ENCODE measurements at regions not wholly inside any gene's neighbourhood (a gene's known extent, or its start where the extent isn't known, plus 50 kb on each side); places are given as distances from the start of the nearest gene placed in this dataset.

DNA sequence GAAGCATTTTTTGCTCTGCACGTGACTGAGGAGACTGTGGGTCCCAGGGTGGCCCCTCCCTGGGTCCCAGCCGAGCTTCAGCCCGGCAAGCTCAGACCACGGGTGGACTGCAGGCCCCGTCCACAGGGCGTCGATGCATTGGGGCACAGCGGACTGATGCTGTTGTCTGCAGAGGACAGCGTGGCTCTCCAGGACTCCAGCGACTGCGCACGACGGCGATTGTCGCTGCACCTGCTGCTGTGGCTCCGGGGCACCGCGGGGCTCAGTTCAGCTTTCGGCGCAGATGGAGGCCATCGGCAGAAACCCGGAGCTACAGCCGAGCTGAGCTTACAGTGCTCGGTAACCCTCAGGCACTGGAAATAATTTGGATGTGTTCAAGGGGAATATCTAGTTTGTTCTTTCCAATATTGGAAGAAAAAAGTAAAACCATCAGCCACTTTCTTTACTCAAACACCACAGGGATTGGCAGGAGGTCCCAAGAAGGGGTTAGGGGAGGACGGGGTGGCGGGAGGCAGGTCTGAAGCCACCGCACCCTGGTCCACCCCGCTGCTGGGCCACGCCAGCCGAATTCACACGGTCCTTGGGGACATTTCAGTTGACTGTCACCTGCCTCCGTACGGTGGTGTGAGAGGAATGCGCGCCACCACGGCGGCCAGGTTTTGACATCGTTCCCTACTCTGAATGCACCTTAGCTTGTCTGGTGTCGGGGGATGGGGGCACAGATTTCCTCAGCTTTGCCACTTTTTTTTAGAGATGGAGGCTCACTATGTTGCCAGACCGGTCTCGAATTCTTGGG, 88.7 kb upstream of the RPH3AL start:
- H3K27me3 ChIP-seq (ENCODE audit: control insufficient read depth, insufficient read depth, low read length) = no peaks in the 10 kb centered on the region
- TF ChIP-seq POLR2AphosphoS5 (IDR thresholded peaks at IDR 0.05; ENCODE audit: low read depth, low read length) (no peak), TCF7L2 (IDR thresholded peaks at IDR 0.05; ENCODE audit: low read depth, low read length) (no peak), SIN3A (IDR thresholded peaks at IDR 0.05; ENCODE audit: borderline replicate concordance, insufficient read depth, low read depth, low read length) (no peak)
- TF ChIP-seq, protein P1, sequence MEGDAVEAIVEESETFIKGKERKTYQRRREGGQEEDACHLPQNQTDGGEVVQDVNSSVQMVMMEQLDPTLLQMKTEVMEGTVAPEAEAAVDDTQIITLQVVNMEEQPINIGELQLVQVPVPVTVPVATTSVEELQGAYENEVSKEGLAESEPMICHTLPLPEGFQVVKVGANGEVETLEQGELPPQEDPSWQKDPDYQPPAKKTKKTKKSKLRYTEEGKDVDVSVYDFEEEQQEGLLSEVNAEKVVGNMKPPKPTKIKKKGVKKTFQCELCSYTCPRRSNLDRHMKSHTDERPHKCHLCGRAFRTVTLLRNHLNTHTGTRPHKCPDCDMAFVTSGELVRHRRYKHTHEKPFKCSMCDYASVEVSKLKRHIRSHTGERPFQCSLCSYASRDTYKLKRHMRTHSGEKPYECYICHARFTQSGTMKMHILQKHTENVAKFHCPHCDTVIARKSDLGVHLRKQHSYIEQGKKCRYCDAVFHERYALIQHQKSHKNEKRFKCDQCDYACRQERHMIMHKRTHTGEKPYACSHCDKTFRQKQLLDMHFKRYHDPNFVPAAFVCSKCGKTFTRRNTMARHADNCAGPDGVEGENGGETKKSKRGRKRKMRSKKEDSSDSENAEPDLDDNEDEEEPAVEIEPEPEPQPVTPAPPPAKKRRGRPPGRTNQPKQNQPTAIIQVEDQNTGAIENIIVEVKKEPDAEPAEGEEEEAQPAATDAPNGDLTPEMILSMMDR (IDR thresholded peaks at IDR 0.05) = no peak
- TF ChIP-seq, protein P2, sequence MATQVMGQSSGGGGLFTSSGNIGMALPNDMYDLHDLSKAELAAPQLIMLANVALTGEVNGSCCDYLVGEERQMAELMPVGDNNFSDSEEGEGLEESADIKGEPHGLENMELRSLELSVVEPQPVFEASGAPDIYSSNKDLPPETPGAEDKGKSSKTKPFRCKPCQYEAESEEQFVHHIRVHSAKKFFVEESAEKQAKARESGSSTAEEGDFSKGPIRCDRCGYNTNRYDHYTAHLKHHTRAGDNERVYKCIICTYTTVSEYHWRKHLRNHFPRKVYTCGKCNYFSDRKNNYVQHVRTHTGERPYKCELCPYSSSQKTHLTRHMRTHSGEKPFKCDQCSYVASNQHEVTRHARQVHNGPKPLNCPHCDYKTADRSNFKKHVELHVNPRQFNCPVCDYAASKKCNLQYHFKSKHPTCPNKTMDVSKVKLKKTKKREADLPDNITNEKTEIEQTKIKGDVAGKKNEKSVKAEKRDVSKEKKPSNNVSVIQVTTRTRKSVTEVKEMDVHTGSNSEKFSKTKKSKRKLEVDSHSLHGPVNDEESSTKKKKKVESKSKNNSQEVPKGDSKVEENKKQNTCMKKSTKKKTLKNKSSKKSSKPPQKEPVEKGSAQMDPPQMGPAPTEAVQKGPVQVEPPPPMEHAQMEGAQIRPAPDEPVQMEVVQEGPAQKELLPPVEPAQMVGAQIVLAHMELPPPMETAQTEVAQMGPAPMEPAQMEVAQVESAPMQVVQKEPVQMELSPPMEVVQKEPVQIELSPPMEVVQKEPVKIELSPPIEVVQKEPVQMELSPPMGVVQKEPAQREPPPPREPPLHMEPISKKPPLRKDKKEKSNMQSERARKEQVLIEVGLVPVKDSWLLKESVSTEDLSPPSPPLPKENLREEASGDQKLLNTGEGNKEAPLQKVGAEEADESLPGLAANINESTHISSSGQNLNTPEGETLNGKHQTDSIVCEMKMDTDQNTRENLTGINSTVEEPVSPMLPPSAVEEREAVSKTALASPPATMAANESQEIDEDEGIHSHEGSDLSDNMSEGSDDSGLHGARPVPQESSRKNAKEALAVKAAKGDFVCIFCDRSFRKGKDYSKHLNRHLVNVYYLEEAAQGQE (IDR thresholded peaks at IDR 0.05; ENCODE audit: insufficient read depth in 1 of 2, low read depth in 2 of 2, low read length in 1 of 2) = no peak
- in situ Hi-C loops (cut with HindIII; ENCODE audit: low pct_unique_long_range_greater_than_20kb, low sequenced_read_pairs) = no loop called here
- no peaks in the 10 kb centered on the region for H3K9me3 ChIP-seq (ENCODE audit: control insufficient read depth, insufficient read depth, low read depth, low read length)
- no peak overlapping the region for H3K4me3 ChIP-seq (ENCODE audit: low read depth in 2 of 2, low read length in 2 of 2)
- intact Hi-C loops (cut with micrococcal nuclease; ENCODE audit: unreplicated experiment) = no loop called here
- no peak for DNase-seq (ENCODE audit: low read depth, low spot score)
- POLR2A ChIA-PET = no interaction called here
- no peaks in the 10 kb centered on the region for H3K4me1 ChIP-seq (ENCODE audit: control insufficient read depth, insufficient read depth, low read length)
- ATAC-seq = no peak
- H3K27ac ChIP-seq (ENCODE audit: low read length) = no peak overlapping the region
- no TSS peak for BruUV-seq (replicated peaks)
- H3K36me3 ChIP-seq (ENCODE audit: control insufficient read depth, insufficient read depth, low read length) = no peaks in the 10 kb centered on the region
- CTCF ChIA-PET = no interaction called here

DNA sequence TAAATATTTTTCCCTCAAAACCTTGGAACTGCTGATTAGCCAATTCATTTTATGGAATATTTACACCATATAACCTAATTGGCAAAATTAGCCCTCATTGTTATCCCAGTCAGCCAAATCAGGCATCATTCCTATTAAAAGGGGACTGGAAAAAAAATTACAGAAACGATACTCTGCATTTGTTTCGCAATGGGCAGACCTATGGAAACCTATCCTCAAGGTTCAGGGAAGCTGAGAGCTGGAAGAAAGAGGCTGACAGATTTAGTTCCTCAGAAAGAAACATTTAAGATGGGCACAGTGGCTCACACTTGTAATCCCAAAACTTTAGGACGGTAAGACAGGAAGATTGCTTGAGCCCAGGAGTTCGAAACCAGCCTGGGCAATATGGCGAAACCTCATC, 85.6 kb upstream of the RPH3AL start:
- intact Hi-C loops (cut with micrococcal nuclease; ENCODE audit: unreplicated experiment) = no loop called here
- H3K9me3 ChIP-seq (ENCODE audit: control insufficient read depth, insufficient read depth, low read depth, low read length) = peaks cover 3% of the 10 kb centered on the region; the same call in 1 of the 2 replicates
- no peak for ATAC-seq
- H3K36me3 ChIP-seq (ENCODE audit: control insufficient read depth, insufficient read depth, low read length) = no peaks in the 10 kb centered on the region
- H3K4me1 ChIP-seq (ENCODE audit: control insufficient read depth, insufficient read depth, low read length) = no peaks in the 10 kb centered on the region
- no peak for DNase-seq (ENCODE audit: low read depth, low spot score)
- TF ChIP-seq, protein P2 (IDR thresholded peaks at IDR 0.05; ENCODE audit: insufficient read depth in 1 of 2, low read depth in 2 of 2, low read length in 1 of 2) = no peak
- TF ChIP-seq SIN3A (IDR thresholded peaks at IDR 0.05; ENCODE audit: borderline replicate concordance, insufficient read depth, low read depth, low read length) = no peak
- TF ChIP-seq, protein P1 (IDR thresholded peaks at IDR 0.05) = no peak
- no peak for TF ChIP-seq TCF7L2 (IDR thresholded peaks at IDR 0.05; ENCODE audit: low read depth, low read length)
- TF ChIP-seq POLR2AphosphoS5 (IDR thresholded peaks at IDR 0.05; ENCODE audit: low read depth, low read length) = no peak
- in situ Hi-C loops (cut with HindIII; ENCODE audit: low pct_unique_long_range_greater_than_20kb, low sequenced_read_pairs) = no loop called here
- POLR2A ChIA-PET = no interaction called here
- H3K4me3 ChIP-seq (ENCODE audit: low read depth in 2 of 2, low read length in 2 of 2) = no peak overlapping the region
- no peaks in the 10 kb centered on the region for H3K27me3 ChIP-seq (ENCODE audit: control insufficient read depth, insufficient read depth, low read length)
- CTCF ChIA-PET = no interaction called here
- H3K27ac ChIP-seq (ENCODE audit: low read length) = no peak overlapping the region
- BruUV-seq (replicated peaks) = no TSS peak

Measured in Panc1 (cell line).